Lung (tissue), 11 donors: ENCODE measurements at regions not wholly inside any gene's neighbourhood (a gene's known extent, or its start where the extent isn't known, plus 50 kb on each side); places are given as distances from the start of the nearest gene placed in this dataset.

ENCODE experiments used
- ATAC-seq: fragments of 200-7000 bp; cut with Tn5 transposase; one replicate; pipeline ENCODE4 v1.9.1; 2020; ENCODE audit warnings: moderate number of reproducible peaks; ENCODE audit not compliant: insufficient read depth, low FRiP score
- DNase-seq, 3 donors: peaks; one replicate each; pipeline ENCODE4 v3.0.0-alpha.2; 2013 to 2017
- H3K27ac ChIP-seq, 2 donors: one replicate each; pipeline ENCODE4 v1.5.1; 2013; ENCODE audit warnings: mild to moderate bottlenecking in 2 of 2, moderate library complexity in 2 of 2, control low read depth in 1 of 2, inconsistent platforms in 1 of 2, low read depth in 1 of 2, low read length in 1 of 2
- H3K27me3 ChIP-seq, 3 donors: one replicate each; pipeline ENCODE4 v1.5.1; 2013; ENCODE audit warnings: low read length in 2 of 3; ENCODE audit not compliant: control insufficient read depth in 3 of 3, insufficient read depth in 3 of 3
- H3K36me3 ChIP-seq, 4 donors: one replicate each; pipeline ENCODE4 v1.5.1; 2013; ENCODE audit warnings: low read length in 4 of 4, mild to moderate bottlenecking in 1 of 4, moderate library complexity in 1 of 4; ENCODE audit not compliant: control insufficient read depth in 4 of 4, insufficient read depth in 4 of 4
- H3K4me1 ChIP-seq, 5 donors: one replicate each; pipeline ENCODE4 v1.5.1; 2013; ENCODE audit warnings: low read length in 5 of 5, mild to moderate bottlenecking in 2 of 5, moderate library complexity in 1 of 5; ENCODE audit not compliant: control insufficient read depth in 5 of 5, insufficient read depth in 5 of 5
- H3K4me3 ChIP-seq: one replicate; pipeline ENCODE4 v1.5.1; 2013; ENCODE audit warnings: mild to moderate bottlenecking, control low read depth, moderate library complexity
- H3K9ac ChIP-seq, 2 donors: one replicate each; pipeline ENCODE4 v1.5.1; 2013; ENCODE audit warnings: low read length in 2 of 2, control low read depth in 1 of 2; ENCODE audit not compliant: insufficient read depth in 1 of 2
- H3K9me3 ChIP-seq, 4 donors: one replicate each; pipeline ENCODE4 v1.5.1; 2013; ENCODE audit warnings: low read length in 3 of 4, mild to moderate bottlenecking in 1 of 4, moderate library complexity in 1 of 4; ENCODE audit not compliant: control insufficient read depth in 4 of 4, insufficient read depth in 3 of 4
- CTCF ChIP-seq: IDR thresholded peaks from 2 replicates; pipeline ENCODE4 v1.5.1; 2012; ENCODE audit warnings: mild to moderate bottlenecking; ENCODE audit errors: control extremely low read depth, extremely low read depth
- WGBS, 2 donors: extraction: QIAGEN DNeasy Blood & Tissue Kit; methylation state at CpG; one replicate each; pipeline ENCODE4 v1.1.7; 2013; 5-methylcytosine and 5-hydroxymethylcytosine counted together
- donor health status: control.
- donor health status: control.
- donor health status: Bipolar disorder and iron deficiency.
- donor health status: healthy.
- donor health status: DM: yes; HTN: yes; CAD: no.

GRCh38 chr22:46029036-46029435 lies 52.1 kb upstream of the WNT7B start:
- H3K9ac ChIP-seq = no peak overlapping the region
- WGBS, 2 donors = 97 to 98% methylated on average over 8 of the region's 8 CpGs

GRCh38 chr22:46029574-46030200 lies 52.7 kb upstream of the WNT7B start:
- no peak for DNase-seq
- no peak overlapping the region for H3K4me3 ChIP-seq
- H3K36me3 ChIP-seq = no peaks in the 10 kb centered on the region
- peaks cover 0 to 3% (median 0%) of the 10 kb centered on the region in 3 donors for H3K27me3 ChIP-seq
- no peak overlapping the region for H3K27ac ChIP-seq
- H3K4me1 ChIP-seq = peaks cover 0 to 7% (median 5%) of the 10 kb centered on the region in 5 donors
- ATAC-seq = no peak
- 90 to 93% methylated on average over 6 of the region's 6 CpGs for WGBS, 2 donors
- no peak overlapping the region for H3K9ac ChIP-seq
- H3K9me3 ChIP-seq = no peaks in the 10 kb centered on the region
- TF ChIP-seq CTCF = no peak

More at GRCh38 chr22:46029036-46029435, 52.1 kb upstream of the WNT7B start:
- peaks cover 0 to 3% (median 0%) of the 10 kb centered on the region in 3 donors for H3K27me3 ChIP-seq
- no peaks in the 10 kb centered on the region for H3K9me3 ChIP-seq
- H3K36me3 ChIP-seq = no peaks in the 10 kb centered on the region
- ATAC-seq = no peak
- no peak overlapping the region for H3K27ac ChIP-seq
- peaks cover 0 to 7% (median 5%) of the 10 kb centered on the region in 5 donors for H3K4me1 ChIP-seq
- no peak overlapping the region for H3K4me3 ChIP-seq
- TF ChIP-seq CTCF = no peak
- no peak for DNase-seq

GRCh38 chr22:46030231-46030880 lies 53.4 kb upstream of the WNT7B start:
- Histone ChIP-seq H3K4me1 (peaks cover 0 to 14% (median 6%) of the 10 kb centered on the region in 5 donors), H3K9ac (no peak overlapping the region), H3K36me3 (no peaks in the 10 kb centered on the region), H3K4me3 (no peak overlapping the region), H3K27ac (no peak overlapping the region), H3K27me3 (peaks cover 0 to 3% (median 0%) of the 10 kb centered on the region in 3 donors), H3K9me3 (no peaks in the 10 kb centered on the region)
- no peak for DNase-seq
- WGBS, 2 donors = 78 to 84% methylated on average over 11 of the region's 11 CpGs
- no peak for ATAC-seq
- TF ChIP-seq CTCF = no peak
